HCT116 (cell line): ENCODE measurements at regions not wholly inside any gene's neighbourhood (a gene's known extent, or its start where the extent isn't known, plus 50 kb on each side); places are given as distances from the start of the nearest gene placed in this dataset.

Experiments used
- ATAC-seq: fragments of 200-7000 bp; cut with Tn5 transposase; 2 replicates; pipeline ENCODE4 v1.9.1; 2020; ENCODE audit warnings: mild to moderate bottlenecking, moderate library complexity
- BruUV-seq: library from RNA; stranded (reverse); fragments of 400-500 nt; replicated peaks from 2 replicates; lab custom pipeline; 2021; lab: Mats Ljungman, UMichigan
- CTCF ChIA-PET: fragments of 300-600 bp; sonication (Branson Sonifier 250); formaldehyde crosslinking; loops from one replicate; lab custom pipeline; 2021; ENCODE audit warnings: antibody characterized with exemption; lab: Charles Lee
- POLR2A ChIA-PET: fragments of 300-600, 350-600 bp; sonication (Branson Sonifier 250); formaldehyde crosslinking; loops from one replicate; lab custom pipeline; 2021; ENCODE audit warnings: antibody characterized with exemption; lab: Charles Lee
- RAD21 ChIA-PET, 2 experiments: fragments of 300-600 bp; sonication (Branson Sonifier 250); formaldehyde crosslinking; loops; one replicate each; lab custom pipeline; 2023; ENCODE audit warnings: low total read pairs in 2 of 2; ENCODE audit not compliant: uncharacterized antibody in 2 of 2, unreplicated experiment in 2 of 2, low non-redundant PET in 1 of 2; lab: Charles Lee
- DNase-seq: peaks from one replicate; pipeline ENCODE4 v3.0.0-alpha.2; 2010; ENCODE audit warnings: low read depth, low spot score
- H2AFZ ChIP-seq: fragments of 200-600 bp; shearing (Covaris generic), sonication (generic); 2 replicates; pipeline ENCODE4 v1.6.1; 2017; ENCODE audit warnings: low read depth, mixed run types, mixed read lengths, antibody characterized with exemption, low read length; ENCODE audit not compliant: poor library complexity, severe bottlenecking
- H3K27ac ChIP-seq: 2 replicates; pipeline ENCODE4 v1.5.1; 2012; ENCODE audit warnings: low read depth, low read length
- H3K27me3 ChIP-seq: fragments of 200-600 bp; sonication (generic); 2 replicates; pipeline ENCODE4 v1.6.1; 2016; ENCODE audit warnings: mixed run types, low read length, mixed read lengths; ENCODE audit not compliant: insufficient read depth
- H3K36me3 ChIP-seq, 2 experiments: fragments of 200-500 bp in 1 of 2; fragments of 200-600 bp in 1 of 2; sonication (Bioruptor generic) in 1 of 2; sonication (generic) in 1 of 2; 2 replicates each; pipeline versions ENCODE4 v1.5.1 to v1.6.1; 2014 to 2016; ENCODE audit warnings: low read length in 2 of 2, inconsistent platforms in 1 of 2, mixed read lengths in 1 of 2, mixed run types in 1 of 2; ENCODE audit not compliant: insufficient read depth in 2 of 2, control insufficient read depth in 1 of 2
- H3K4me1 ChIP-seq, 2 experiments: fragments of 200-600 bp in 1 of 2; sonication (generic) in 1 of 2; 2 replicates each; pipeline versions ENCODE4 v1.5.1 to v1.6.1; 2012 to 2017; ENCODE audit warnings: low read length in 2 of 2, inconsistent platforms in 1 of 2, mild to moderate bottlenecking in 1 of 2, mixed read lengths in 1 of 2, mixed run types in 1 of 2, moderate library complexity in 1 of 2; ENCODE audit not compliant: insufficient read depth in 2 of 2, control insufficient read depth in 1 of 2
- H3K4me2 ChIP-seq: fragments of 200-600 bp; sonication (generic); 2 replicates; pipeline ENCODE4 v1.6.1; 2017; ENCODE audit warnings: mixed run types, low read length, mixed read lengths
- H3K4me3 ChIP-seq, 2 experiments: fragments of 200-600 bp in 1 of 2; sonication (generic) in 1 of 2; replicated peaks in 1 of 2; 2 replicates each; pipeline ENCODE4 v1.5.1; 2011 to 2016; ENCODE audit warnings: low read length in 2 of 2, control low read depth in 1 of 2, low read depth in 1 of 2, mild to moderate bottlenecking in 1 of 2, mixed read lengths in 1 of 2, mixed run types in 1 of 2
- H3K79me2 ChIP-seq: fragments of 200-600 bp; sonication (generic); 2 replicates; pipeline ENCODE4 v1.6.1; 2017; ENCODE audit warnings: mild to moderate bottlenecking, mixed run types, low read length, moderate library complexity, mixed read lengths; ENCODE audit not compliant: insufficient read depth
- H3K9ac ChIP-seq: fragments of 200-600 bp; sonication (generic); 2 replicates; pipeline ENCODE4 v1.6.1; 2016; ENCODE audit warnings: low read length, mixed read lengths
- H3K9me2 ChIP-seq: fragments of 200-600 bp; sonication (generic), shearing (Covaris generic); 2 replicates; pipeline ENCODE4 v1.6.1; 2017; ENCODE audit warnings: mixed run types, mild to moderate bottlenecking, moderate library complexity; ENCODE audit not compliant: insufficient read depth
- H3K9me3 ChIP-seq, 2 experiments: fragments of 200-500 bp in 1 of 2; fragments of 200-600 bp in 1 of 2; sonication (Bioruptor generic) in 1 of 2; sonication (generic) in 1 of 2; 2 replicates each; pipeline ENCODE4 v1.6.1; 2014 to 2017; ENCODE audit warnings: low read length in 2 of 2, mixed read lengths in 2 of 2, inconsistent platforms in 1 of 2, low read depth in 1 of 2, mild to moderate bottlenecking in 1 of 2, mixed run types in 1 of 2, moderate library complexity in 1 of 2; ENCODE audit not compliant: control insufficient read depth in 1 of 2, insufficient read depth in 1 of 2
- H4K20me1 ChIP-seq: fragments of 200-600 bp; sonication (generic), shearing (Covaris generic); 2 replicates; pipeline ENCODE4 v1.6.1; 2017; ENCODE audit warnings: mixed run types, mild to moderate bottlenecking, moderate library complexity; ENCODE audit not compliant: insufficient read depth
- CEBPB ChIP-seq: IDR thresholded peaks from 2 replicates; pipeline ENCODE4 v1.6.1; 2012; ENCODE audit warnings: low read depth
- CTCF ChIP-seq, 3 experiments: fragments of 200-600 bp in 1 of 3; sonication (generic) in 1 of 3; IDR thresholded peaks in 2 of 3; conservative IDR thresholded peaks in 1 of 3; 2 replicates each; pipeline ENCODE4 v1.5.1; 2012 to 2017; ENCODE audit warnings: low read depth in 2 of 3, low read length in 2 of 3, antibody characterized with exemption in 1 of 3, borderline replicate concordance in 1 of 3, control low read depth in 1 of 3, mild to moderate bottlenecking in 1 of 3, mixed read lengths in 1 of 3, mixed run types in 1 of 3, moderate library complexity in 1 of 3; ENCODE audit not compliant: insufficient read depth in 1 of 3
- EGR1 ChIP-seq: IDR thresholded peaks from 2 replicates; pipeline ENCODE4 v1.6.1; 2012; ENCODE audit warnings: low read depth
- EZH2phosphoT487 ChIP-seq: fragments of 200-600 bp; IDR thresholded peaks from 2 replicates; pipeline ENCODE4 v1.6.1; 2018; ENCODE audit warnings: antibody characterized with exemption, borderline replicate concordance
- FOSL1 ChIP-seq: IDR thresholded peaks from 2 replicates; pipeline ENCODE4 v1.6.1; 2012; ENCODE audit warnings: low read depth
- JUND ChIP-seq: IDR thresholded peaks from 2 replicates; pipeline ENCODE4 v1.6.1; 2012
- MAX ChIP-seq: IDR thresholded peaks from 2 replicates; pipeline ENCODE4 v1.6.1; 2012
- POLR2A ChIP-seq: IDR thresholded peaks from 2 replicates; pipeline ENCODE4 v1.7.0; 2011; ENCODE audit warnings: borderline replicate concordance; ENCODE audit not compliant: insufficient read depth, insufficient read length; ENCODE audit errors: extremely low read depth
- RAD21 ChIP-seq: IDR thresholded peaks from 2 replicates; pipeline ENCODE4 v1.6.1; 2012; ENCODE audit warnings: low read depth, mild to moderate bottlenecking
- SIN3A ChIP-seq: IDR thresholded peaks from 2 replicates; pipeline ENCODE4 v1.6.1; 2012; ENCODE audit warnings: low read depth
- ZBTB33 ChIP-seq: IDR thresholded peaks from 2 replicates; pipeline ENCODE4 v1.6.1; 2011; ENCODE audit warnings: mild to moderate bottlenecking, low read length, moderate library complexity; ENCODE audit not compliant: insufficient replicate concordance; ENCODE audit errors: extremely low read depth
- ZFX ChIP-seq: fragments of 450-650 bp; IDR thresholded peaks from 2 replicates; pipeline ENCODE4 v1.6.1; 2017
- ZNF274 ChIP-seq: fragments of 200-500 bp; sonication (Bioruptor generic); IDR thresholded peaks from 2 replicates; pipeline ENCODE4 v1.6.1; 2014; ENCODE audit warnings: mild to moderate bottlenecking, low read depth, low read length, inconsistent platforms
- intact Hi-C: fragments of 100-400 bp; cut with micrococcal nuclease; formaldehyde crosslinking; loops from 2 replicates; pipeline ENCODE4 v1.10.0; 2022
- TF ChIP-seq, protein P1 (sequence below): IDR thresholded peaks from 2 replicates; pipeline ENCODE4 v1.6.1; 2012

- TF ChIP-seq CTCF (IDR thresholded peaks at IDR 0.05 in 2 of 3, conservative IDR thresholded peaks at IDR 0.05 in 1 of 3; ENCODE audit: borderline replicate concordance in 1 of 3, insufficient read depth in 1 of 3, low read depth in 2 of 3, low read length in 2 of 3), result no peak
- TF ChIP-seq EZH2phosphoT487, result no peak
- TF ChIP-seq, all 23 proteins: peak for 0
These were observed 789.3 kb upstream of the FAM98A start (continued) for GRCh38 chr2:34388446-34388845.

DNA sequence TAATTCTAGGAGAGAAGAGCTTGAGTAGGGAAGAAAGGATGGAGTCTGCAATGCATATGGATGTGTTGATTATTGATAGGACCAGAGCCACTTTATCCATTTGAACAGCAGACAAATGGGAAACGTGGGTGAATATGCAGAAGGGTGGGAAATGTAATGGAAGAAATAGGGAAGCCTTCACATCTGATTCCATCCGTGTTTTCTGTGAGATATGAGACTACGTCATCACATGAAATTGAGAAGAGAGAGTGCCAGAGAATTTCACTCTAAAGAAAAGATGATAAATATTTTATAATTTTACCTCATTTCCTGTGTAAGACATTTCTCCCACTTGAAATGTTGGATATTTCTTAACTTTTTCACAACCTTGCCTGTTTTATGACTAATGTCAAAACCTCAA is 788.4 kb upstream of the FAM98A start:
- intact Hi-C loops, result no loop called here
- H3K4me1 ChIP-seq, result no peaks in the 10 kb centered on the region
- ATAC-seq (no peak), DNase-seq (no peak)
- CTCF ChIA-PET, result no interaction called here
- H3K4me2 ChIP-seq, result no peak overlapping the region
- POLR2A ChIA-PET, result no interaction called here
- RAD21 ChIA-PET, result no interaction called here
- no peaks in the 10 kb centered on the region for H3K36me3 ChIP-seq
- peaks cover 0 to 18% of the 10 kb centered on the region in 2 experiments; a peak in 2 of 4 replicates for H3K9me3 ChIP-seq
- H3K27me3 ChIP-seq, result no peaks in the 10 kb centered on the region
- no peak overlapping the region for H3K9ac ChIP-seq
- TF ChIP-seq ZFX (no peak), MAX (no peak), RAD21 (no peak), EZH2phosphoT487 (no peak), POLR2A (no peak), SIN3A (no peak), EGR1 (no peak), CEBPB (no peak), JUND (no peak), ZNF274 (no peak), ZBTB33 (no peak), FOSL1 (no peak), CTCF (IDR thresholded peaks at IDR 0.05 in 2 of 3, conservative IDR thresholded peaks at IDR 0.05 in 1 of 3; ENCODE audit: borderline replicate concordance in 1 of 3, insufficient read depth in 1 of 3, low read depth in 2 of 3, low read length in 2 of 3) (no peak)
- TF ChIP-seq, protein P1, sequence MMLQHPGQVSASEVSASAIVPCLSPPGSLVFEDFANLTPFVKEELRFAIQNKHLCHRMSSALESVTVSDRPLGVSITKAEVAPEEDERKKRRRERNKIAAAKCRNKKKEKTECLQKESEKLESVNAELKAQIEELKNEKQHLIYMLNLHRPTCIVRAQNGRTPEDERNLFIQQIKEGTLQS, result no peak
- H3K27ac ChIP-seq, result no peak overlapping the region
- H3K79me2 ChIP-seq, result no peaks in the 10 kb centered on the region
- BruUV-seq, result no TSS peak
- no peaks in the 10 kb centered on the region for H3K9me2 ChIP-seq
- no peak overlapping the region for H2AFZ ChIP-seq
- no peak overlapping the region for H3K4me3 ChIP-seq
- no peaks in the 10 kb centered on the region for H4K20me1 ChIP-seq
